GM19455 (cell line): ENCODE measurements at regions not wholly inside any gene's neighbourhood (a gene's known extent, or its start where the extent isn't known, plus 50 kb on each side); places are given as distances from the start of the nearest gene placed in this dataset.
"Not testable (repeated sequence)": the region's sequence is repeated elsewhere in the genome, so short reads cannot be mapped to it uniquely, and the experiment has no call there.

Experiments
- ATAC-seq: cut with Tn5 transposase; IDR thresholded peaks from one replicate; pipeline ENCODE4 v1.9.1; 2021; ENCODE audit not compliant: unreplicated experiment

GRCh38 chr6:99801805-99802204, 192.2 kb downstream of the MCHR2 start:
- no peak for ATAC-seq

- ATAC-seq = no peak
Observed at GRCh38 chr6:99802396-99803031, 191.5 kb downstream of the MCHR2 start.

GRCh38 chr6:99808992-99809391, 185.0 kb downstream of the MCHR2 start:
- ATAC-seq = no peak

GRCh38 chr6:99810295-99810694, 183.7 kb downstream of the MCHR2 start:
- no peak for ATAC-seq

- ATAC-seq = no peak
Observed at GRCh38 chr6:99810942-99811620, 182.9 kb downstream of the MCHR2 start.

GRCh38 chr6:99811636-99812035, 182.4 kb downstream of the MCHR2 start:
- ATAC-seq = no peak

GRCh38 chr6:99813565-99813964, 180.5 kb downstream of the MCHR2 start:
- no peak for ATAC-seq

GRCh38 chr6:99814230-99814928, 179.6 kb downstream of the MCHR2 start:
- ATAC-seq = no peak

GRCh38 chr6:99816795-99817194, 177.2 kb downstream of the MCHR2 start:
- ATAC-seq = no peak

GRCh38 chr6:99818161-99818560, 175.9 kb downstream of the MCHR2 start:
- no peak for ATAC-seq

GRCh38 chr6:99819853-99820252, 174.2 kb downstream of the MCHR2 start:
- ATAC-seq = no peak

- ATAC-seq = no peak
Observed at GRCh38 chr6:99821164-99821563, 172.9 kb downstream of the MCHR2 start.

- ATAC-seq = peak; percentile 88
Observed at GRCh38 chr6:99822741-99823512, 171.1 kb downstream of the MCHR2 start.

- ATAC-seq = not testable (repeated sequence)
Observed at GRCh38 chr6:99823513-99824235, 170.3 kb downstream of the MCHR2 start.

- no peak for ATAC-seq
Observed at GRCh38 chr6:99833034-99833433, 161.0 kb downstream of the MCHR2 start.

- no peak for ATAC-seq
Observed at GRCh38 chr6:99836471-99836870, 157.6 kb downstream of the MCHR2 start.

GRCh38 chr6:99838607-99839006, 155.4 kb downstream of the MCHR2 start:
- no peak for ATAC-seq

GRCh38 chr6:99841297-99841696, 152.7 kb downstream of the MCHR2 start:
- ATAC-seq = no peak

GRCh38 chr6:99846006-99846405, 148.0 kb downstream of the MCHR2 start:
- no peak for ATAC-seq

- no peak for ATAC-seq
Observed at GRCh38 chr6:99850841-99851240, 143.2 kb downstream of the MCHR2 start.

- ATAC-seq = no peak
Observed at GRCh38 chr6:99852031-99852430, 142.0 kb downstream of the MCHR2 start.
